ENCODE measurements at regions not wholly inside any gene's neighbourhood (a gene's known extent, or its start where the extent isn't known, plus 50 kb on each side); places are given as distances from the start of the nearest gene placed in this dataset.

GRCh38 chr5:129398026-129398678 is 61.9 kb upstream of the ADAMTS19 start:
- no TSS peak for BruUV-seq (replicated peaks)
- no peaks in the 10 kb centered on the region for H3K9me2 ChIP-seq (ENCODE audit: insufficient read depth)
- no peaks in the 10 kb centered on the region for H4K20me1 ChIP-seq (ENCODE audit: insufficient read depth)
- H3K36me3 ChIP-seq (ENCODE audit: low read depth): no peaks in the 10 kb centered on the region
- CTCF ChIA-PET: no interaction called here
- H3K4me3 ChIP-seq: no peak overlapping the region
- no peaks in the 10 kb centered on the region for H3K4me1 ChIP-seq (replicated peaks; ENCODE audit: insufficient read depth)
- no peak overlapping the region for H2AFZ ChIP-seq
- POLR2A ChIA-PET (ENCODE audit: unreplicated experiment): interaction anchor here (0.6 kb wide), 1 partner anchor 1883 kb away, joined by 5 read pairs; no protein-coding TSS in a partner anchor
- no peaks in the 10 kb centered on the region for H3K79me2 ChIP-seq (ENCODE audit: low read depth)
- intact Hi-C loops (cut with micrococcal nuclease; ENCODE audit: unreplicated experiment): no loop called here
- no peak overlapping the region for H3K4me2 ChIP-seq
- H3K27me3 ChIP-seq (ENCODE audit: insufficient read depth, low read depth): no peaks in the 10 kb centered on the region
- DNase-seq: no peak
- no peak overlapping the region for H3K27ac ChIP-seq
- TF ChIP-seq CTCF (conservative IDR thresholded peaks at IDR 0.05): no peak
- H3F3A ChIP-seq (ENCODE audit: insufficient read depth, low read depth): no peaks in the 10 kb centered on the region
- H3K9me3 ChIP-seq (ENCODE audit: insufficient read depth, low read depth): no peaks in the 10 kb centered on the region

GRCh38 chr5:129399069-129399468 is 61.0 kb upstream of the ADAMTS19 start:
- ChIA-PET POLR2A (ENCODE audit: unreplicated experiment) (no interaction called here), CTCF (no interaction called here)
- Histone ChIP-seq H3K27ac (no peak overlapping the region), H4K20me1 (ENCODE audit: insufficient read depth) (no peaks in the 10 kb centered on the region), H3K9me3 (ENCODE audit: insufficient read depth, low read depth) (no peaks in the 10 kb centered on the region), H2AFZ (no peak overlapping the region), H3K27me3 (ENCODE audit: insufficient read depth, low read depth) (no peaks in the 10 kb centered on the region), H3K4me1 (replicated peaks; ENCODE audit: insufficient read depth) (no peaks in the 10 kb centered on the region), H3K4me2 (no peak overlapping the region), H3K9me2 (ENCODE audit: insufficient read depth) (no peaks in the 10 kb centered on the region), H3K36me3 (ENCODE audit: low read depth) (no peaks in the 10 kb centered on the region), H3K79me2 (ENCODE audit: low read depth) (no peaks in the 10 kb centered on the region), H3F3A (ENCODE audit: insufficient read depth, low read depth) (no peaks in the 10 kb centered on the region), H3K4me3 (no peak overlapping the region)
- BruUV-seq (replicated peaks): no TSS peak
- TF ChIP-seq EZH2 (IDR thresholded peaks at IDR 0.05; ENCODE audit: low read depth) (no peak), CTCF (conservative IDR thresholded peaks at IDR 0.05) (no peak)
- intact Hi-C loops (cut with micrococcal nuclease; ENCODE audit: unreplicated experiment): no loop called here
- DNase-seq: no peak

- H3K27ac ChIP-seq: no peak overlapping the region
- H3F3A ChIP-seq (ENCODE audit: insufficient read depth, low read depth): no peaks in the 10 kb centered on the region
- no peak overlapping the region for H3K4me3 ChIP-seq
- no TSS peak for BruUV-seq (replicated peaks)
- no peaks in the 10 kb centered on the region for H3K9me2 ChIP-seq (ENCODE audit: insufficient read depth)
- no peaks in the 10 kb centered on the region for H3K36me3 ChIP-seq (ENCODE audit: low read depth)
- no peak overlapping the region for H2AFZ ChIP-seq
- no peak for DNase-seq
- no peaks in the 10 kb centered on the region for H4K20me1 ChIP-seq (ENCODE audit: insufficient read depth)
- TF ChIP-seq EZH2 (IDR thresholded peaks at IDR 0.05; ENCODE audit: low read depth) (no peak), CTCF (conservative IDR thresholded peaks at IDR 0.05) (peak; percentile 54; the same call in 1 of the 2 replicates)
- ChIA-PET CTCF (no interaction called here), POLR2A (ENCODE audit: unreplicated experiment) (no interaction called here)
- H3K4me1 ChIP-seq (replicated peaks; ENCODE audit: insufficient read depth): no peaks in the 10 kb centered on the region
- no peaks in the 10 kb centered on the region for H3K27me3 ChIP-seq (ENCODE audit: insufficient read depth, low read depth)
- no peaks in the 10 kb centered on the region for H3K9me3 ChIP-seq (ENCODE audit: insufficient read depth, low read depth)
- intact Hi-C loops (cut with micrococcal nuclease; ENCODE audit: unreplicated experiment): loop anchor here (5.0 kb wide), 1 partner anchor 367 kb away; no protein-coding TSS in a partner anchor
- H3K79me2 ChIP-seq (ENCODE audit: low read depth): no peaks in the 10 kb centered on the region
- H3K4me2 ChIP-seq: no peak overlapping the region
Measured at GRCh38 chr5:129400395-129400983, 59.6 kb upstream of the ADAMTS19 start.

Measured in PC-9 (cell line).